HG03097 (cell line): ENCODE measurements at regions not wholly inside any gene's neighbourhood (a gene's known extent, or its start where the extent isn't known, plus 50 kb on each side); places are given as distances from the start of the nearest gene placed in this dataset.
"Not testable (repeated sequence)": the region's sequence is repeated elsewhere in the genome, so short reads cannot be mapped to it uniquely, and the experiment has no call there.

ENCODE experiments used
- ATAC-seq: cut with Tn5 transposase; IDR thresholded peaks from one replicate; pipeline ENCODE4 v1.9.1; 2021; ENCODE audit not compliant: unreplicated experiment, low FRiP score

DNA sequence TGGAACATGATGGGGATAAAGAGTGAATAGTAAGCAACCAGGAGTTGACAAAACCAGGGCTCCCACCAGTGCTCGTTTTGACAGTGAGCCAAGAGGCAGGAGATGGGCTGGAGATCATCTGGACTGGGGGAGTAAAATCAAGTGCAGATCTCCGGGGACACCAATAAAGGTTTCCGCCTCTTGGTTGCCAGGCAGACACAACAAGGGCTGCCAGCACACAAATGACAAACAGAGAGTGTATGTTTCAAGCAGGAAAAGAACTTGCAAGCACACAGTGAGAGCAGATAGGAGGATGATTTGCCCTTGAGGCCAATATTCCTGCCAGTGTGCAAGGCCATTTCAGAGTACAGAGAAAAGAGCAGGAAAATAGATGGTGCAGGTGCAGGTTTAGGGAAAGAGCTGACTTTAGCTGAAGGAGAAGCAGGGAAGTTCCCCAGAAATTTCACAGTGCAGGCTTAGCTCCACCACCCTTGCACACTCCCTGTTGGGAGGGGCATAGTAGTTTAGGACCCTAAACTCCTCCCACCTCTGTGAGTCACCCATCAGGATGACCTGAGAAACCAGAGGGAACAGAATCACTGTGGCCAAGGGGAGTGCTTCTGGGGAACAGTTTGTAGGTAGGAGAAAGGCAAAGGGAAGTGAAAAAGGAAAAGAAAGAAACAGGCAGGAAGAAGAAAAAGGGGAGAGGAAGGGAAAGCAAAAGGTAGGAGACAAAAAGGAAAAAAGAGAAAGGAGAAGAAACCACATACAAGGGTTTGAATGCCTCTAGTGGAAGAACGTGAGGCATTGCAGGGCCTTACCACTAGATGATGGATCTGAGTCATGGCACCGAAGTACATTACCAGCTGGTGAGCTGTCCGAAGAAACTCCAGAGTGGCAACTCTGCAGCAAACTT lies 404.4 kb downstream of the SLC6A15 start:
- ATAC-seq: peak; percentile 73

GRCh38 chr12:84506282-84506681 lies 406.3 kb downstream of the SLC6A15 start:
- no peak for ATAC-seq

- peak; percentile 77 for ATAC-seq
Measured at GRCh38 chr12:84502907-84503787, 409.5 kb downstream of the SLC6A15 start.

DNA sequence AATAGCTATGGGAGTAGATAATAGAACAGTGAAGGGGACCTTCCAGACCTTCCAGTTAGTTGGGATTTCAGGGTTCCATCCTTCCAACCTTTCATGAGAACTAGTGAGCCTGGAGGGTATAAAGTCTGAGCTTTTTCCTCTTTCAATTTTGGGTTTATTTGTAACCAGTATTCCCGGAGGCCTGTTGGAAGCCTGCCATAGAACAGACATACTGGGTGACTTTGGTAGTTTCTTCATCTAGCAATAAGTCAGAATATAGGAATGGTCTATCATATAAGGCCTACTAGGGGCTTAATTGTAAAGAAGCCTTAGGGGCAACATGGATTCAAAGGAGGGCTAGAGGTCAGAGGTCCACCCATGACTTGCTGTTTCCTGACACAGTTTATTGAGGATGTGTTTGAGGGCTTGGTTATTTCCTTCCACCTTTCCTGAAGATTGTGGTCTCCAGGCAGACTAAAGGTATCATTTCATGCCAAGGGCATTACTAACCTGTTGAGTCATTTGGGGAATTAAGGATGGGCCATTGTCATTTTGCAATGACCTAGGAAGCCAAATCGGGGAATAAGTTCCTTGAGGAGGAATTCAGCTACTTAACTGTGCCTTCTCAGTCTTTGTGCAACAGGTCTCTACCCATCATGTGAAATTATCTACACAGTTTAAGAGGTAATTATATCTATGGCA lies 410.3 kb downstream of the SLC6A15 start:
- no peak for ATAC-seq

DNA sequence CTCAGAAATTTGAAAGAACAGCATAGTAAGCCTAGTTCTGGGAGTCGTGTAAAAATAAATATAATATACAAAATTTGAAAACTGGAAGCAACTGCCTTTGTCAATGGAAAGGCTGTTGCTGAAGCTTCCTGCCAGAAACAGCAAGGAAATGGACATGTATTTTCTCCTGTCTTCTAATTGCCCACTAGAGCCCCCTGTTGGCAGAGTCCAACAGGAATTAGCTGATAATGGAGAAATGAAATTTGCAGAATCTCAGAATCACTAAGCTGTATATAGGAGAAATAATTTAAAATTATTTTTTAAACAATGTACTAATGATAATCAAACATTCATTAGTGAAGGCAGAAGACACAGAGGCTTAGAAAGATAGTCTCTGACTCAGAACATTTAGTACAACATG lies 414.8 kb downstream of the SLC6A15 start:
- ATAC-seq: no peak

- no peak for ATAC-seq
Measured at GRCh38 chr12:84495711-84496110, 416.9 kb downstream of the SLC6A15 start.

- ATAC-seq: no peak
Measured at GRCh38 chr12:84492351-84492883, 420.2 kb downstream of the SLC6A15 start.

- no peak for ATAC-seq
Measured at GRCh38 chr12:84484798-84485197, 427.8 kb downstream of the SLC6A15 start.

GRCh38 chr12:84480803-84481202 lies 431.8 kb downstream of the SLC6A15 start:
- no peak for ATAC-seq

GRCh38 chr12:84470361-84470760 lies 442.2 kb downstream of the SLC6A15 start:
- ATAC-seq: no peak

DNA sequence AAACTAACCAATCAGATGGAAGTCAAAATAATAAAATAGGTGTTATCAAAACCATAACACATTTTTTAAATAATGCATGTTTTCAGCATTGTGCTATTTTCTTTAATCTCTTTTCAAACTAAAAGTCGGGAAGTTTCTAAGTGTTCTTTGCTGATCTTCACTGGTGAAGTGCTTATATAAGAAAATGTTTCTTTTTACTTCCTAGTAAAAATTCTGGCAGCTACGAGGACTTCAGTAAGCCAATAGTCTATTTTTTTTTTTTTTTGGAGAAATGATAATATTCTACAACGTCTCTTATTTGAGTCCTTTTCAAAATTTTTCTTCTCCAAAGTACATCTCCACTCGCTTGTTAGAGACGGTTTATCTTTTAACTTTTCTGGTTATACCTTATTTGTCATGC lies 448.0 kb downstream of the SLC6A15 start:
- no peak for ATAC-seq

DNA sequence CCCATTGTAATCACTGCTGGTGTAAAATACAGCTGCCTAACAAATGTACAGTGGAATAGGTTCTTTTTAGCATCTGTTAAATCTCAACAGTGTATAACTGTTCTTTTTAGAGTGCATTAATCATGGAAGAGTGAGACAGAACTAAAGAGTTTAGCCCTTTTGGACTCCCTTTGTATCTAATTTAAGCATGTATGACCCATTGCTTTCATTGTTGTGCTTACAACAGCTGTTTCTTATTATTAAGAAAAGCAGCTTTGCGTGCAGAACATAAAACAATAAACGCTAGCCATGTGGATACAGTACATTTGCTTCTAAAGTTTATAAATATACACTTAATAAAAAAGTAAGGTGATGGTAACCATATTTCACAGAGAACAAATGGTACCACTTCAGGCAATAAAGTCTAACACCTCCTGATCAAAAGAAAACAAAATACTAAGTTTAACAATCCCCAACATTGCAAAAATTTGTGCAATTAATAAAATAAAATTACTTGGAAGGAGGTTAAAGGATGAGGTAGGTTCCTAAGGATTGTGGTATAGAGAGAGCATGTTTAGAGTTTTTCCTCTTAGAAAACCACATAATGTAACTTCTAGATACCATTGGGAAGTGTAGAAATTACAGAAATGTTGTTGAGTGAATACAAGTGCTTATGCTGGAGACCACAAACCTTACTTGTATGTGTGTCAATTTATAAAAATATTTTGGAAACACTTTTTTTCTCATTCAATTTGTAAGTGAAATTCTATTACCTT lies 448.7 kb downstream of the SLC6A15 start:
- ATAC-seq: no peak

- ATAC-seq: no peak
Measured at GRCh38 chr12:84455598-84455997, 457.0 kb downstream of the SLC6A15 start.

GRCh38 chr12:84446478-84446877 lies 466.1 kb downstream of the SLC6A15 start:
- not testable (repeated sequence) for ATAC-seq

GRCh38 chr12:84436134-84436533 lies 476.5 kb downstream of the SLC6A15 start:
- ATAC-seq: no peak

DNA sequence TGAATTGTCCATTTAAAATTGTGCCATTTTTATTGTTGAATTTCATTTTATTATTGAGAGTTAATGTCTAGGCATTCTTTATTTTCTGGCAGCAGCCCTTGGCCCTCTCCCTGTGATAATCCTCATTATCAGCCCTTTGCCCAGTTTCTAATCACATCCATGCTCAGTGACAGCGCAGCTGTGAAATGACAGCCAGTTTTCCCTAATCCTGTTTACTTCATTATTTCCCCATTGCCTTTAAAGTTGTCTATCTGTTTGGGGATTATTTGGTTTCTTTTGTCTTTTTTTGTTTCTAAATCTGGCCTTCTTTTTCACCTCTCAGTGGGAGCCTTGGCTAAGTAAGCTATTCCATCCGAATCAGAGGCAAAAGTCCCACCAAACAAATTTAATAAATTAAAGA lies 476.9 kb downstream of the SLC6A15 start:
- ATAC-seq: no peak

GRCh38 chr12:84422340-84422739 lies 490.3 kb downstream of the SLC6A15 start:
- no peak for ATAC-seq

- ATAC-seq: no peak
Measured at GRCh38 chr12:84421103-84421502, 491.5 kb downstream of the SLC6A15 start.

- no peak for ATAC-seq
Measured at GRCh38 chr12:84416626-84417025, 496.0 kb downstream of the SLC6A15 start.

DNA sequence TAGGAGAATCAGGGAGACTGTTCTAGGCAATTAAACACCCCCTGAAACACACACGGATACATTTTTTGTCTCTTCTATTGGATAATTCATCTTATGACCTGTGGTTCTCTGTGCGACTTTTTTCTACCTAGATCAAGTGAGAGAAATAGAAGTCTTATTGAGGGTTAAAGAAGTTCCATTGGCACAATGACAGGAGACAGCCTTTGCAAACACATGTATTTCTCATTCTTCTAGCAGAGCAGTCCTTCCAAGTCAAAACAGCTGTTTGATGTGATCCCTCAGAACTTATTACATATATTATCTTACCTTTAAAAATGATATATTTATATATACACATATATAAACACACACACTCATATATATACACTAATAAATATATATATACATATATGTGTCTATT lies 496.7 kb downstream of the SLC6A15 start:
- ATAC-seq: no peak
